ENCODE measurements at regions not wholly inside any gene's neighbourhood (a gene's known extent, or its start where the extent isn't known, plus 50 kb on each side); places are given as distances from the start of the nearest gene placed in this dataset.

DNA sequence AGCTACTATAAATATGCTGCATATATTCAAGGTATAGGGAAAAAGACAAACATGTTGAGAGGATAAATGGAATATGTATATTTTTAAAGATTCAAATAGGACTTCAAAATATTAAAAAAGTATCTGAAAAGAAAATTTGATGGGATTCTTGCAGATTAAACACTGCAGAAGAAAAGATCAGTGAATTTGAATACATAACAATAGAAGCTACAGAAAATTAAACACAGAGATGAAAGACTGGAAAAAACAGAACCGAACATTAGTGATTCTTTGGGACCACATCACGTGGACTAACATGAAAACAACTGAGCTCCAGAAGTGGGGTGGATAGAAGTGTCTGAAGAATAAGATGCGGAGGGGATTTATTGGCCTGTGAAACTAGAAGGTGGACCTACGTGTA is 217.2 kb downstream of the RFC3 start:
- no peak for TF ChIP-seq OVOL3 (tag by site-specific recombination; IDR thresholded peaks at IDR 0.05)
- TF ChIP-seq HOXD13 (CRISPR knock-in tag; IDR thresholded peaks at IDR 0.05; ENCODE audit: borderline replicate concordance) = no peak
- no peak for TF ChIP-seq ZNF239 (tag by site-specific recombination; IDR thresholded peaks at IDR 0.05)
- TF ChIP-seq ZNF354C (tag by site-specific recombination; IDR thresholded peaks at IDR 0.05; ENCODE audit: borderline replicate concordance, low read depth) = no peak
- TF ChIP-seq, protein P1, sequence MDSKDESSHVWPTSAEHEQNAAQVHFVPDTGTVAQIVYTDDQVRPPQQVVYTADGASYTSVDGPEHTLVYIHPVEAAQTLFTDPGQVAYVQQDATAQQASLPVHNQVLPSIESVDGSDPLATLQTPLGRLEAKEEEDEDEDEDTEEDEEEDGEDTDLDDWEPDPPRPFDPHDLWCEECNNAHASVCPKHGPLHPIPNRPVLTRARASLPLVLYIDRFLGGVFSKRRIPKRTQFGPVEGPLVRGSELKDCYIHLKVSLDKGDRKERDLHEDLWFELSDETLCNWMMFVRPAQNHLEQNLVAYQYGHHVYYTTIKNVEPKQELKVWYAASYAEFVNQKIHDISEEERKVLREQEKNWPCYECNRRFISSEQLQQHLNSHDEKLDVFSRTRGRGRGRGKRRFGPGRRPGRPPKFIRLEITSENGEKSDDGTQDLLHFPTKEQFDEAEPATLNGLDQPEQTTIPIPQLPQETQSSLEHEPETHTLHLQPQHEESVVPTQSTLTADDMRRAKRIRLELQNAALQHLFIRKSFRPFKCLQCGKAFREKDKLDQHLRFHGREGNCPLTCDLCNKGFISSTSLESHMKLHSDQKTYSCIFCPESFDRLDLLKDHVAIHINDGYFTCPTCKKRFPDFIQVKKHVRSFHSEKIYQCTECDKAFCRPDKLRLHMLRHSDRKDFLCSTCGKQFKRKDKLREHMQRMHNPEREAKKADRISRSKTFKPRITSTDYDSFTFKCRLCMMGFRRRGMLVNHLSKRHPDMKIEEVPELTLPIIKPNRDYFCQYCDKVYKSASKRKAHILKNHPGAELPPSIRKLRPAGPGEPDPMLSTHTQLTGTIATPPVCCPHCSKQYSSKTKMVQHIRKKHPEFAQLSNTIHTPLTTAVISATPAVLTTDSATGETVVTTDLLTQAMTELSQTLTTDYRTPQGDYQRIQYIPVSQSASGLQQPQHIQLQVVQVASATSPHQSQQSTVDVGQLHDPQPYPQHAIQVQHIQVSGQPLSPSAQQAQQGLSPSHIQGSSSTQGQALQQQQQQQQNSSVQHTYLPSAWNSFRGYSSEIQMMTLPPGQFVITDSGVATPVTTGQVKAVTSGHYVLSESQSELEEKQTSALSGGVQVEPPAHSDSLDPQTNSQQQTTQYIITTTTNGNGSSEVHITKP (tag by site-specific recombination; IDR thresholded peaks at IDR 0.05) = no peak
- no peak for TF ChIP-seq KLF16 (tag by site-specific recombination; IDR thresholded peaks at IDR 0.05)
- TF ChIP-seq, protein P2, sequence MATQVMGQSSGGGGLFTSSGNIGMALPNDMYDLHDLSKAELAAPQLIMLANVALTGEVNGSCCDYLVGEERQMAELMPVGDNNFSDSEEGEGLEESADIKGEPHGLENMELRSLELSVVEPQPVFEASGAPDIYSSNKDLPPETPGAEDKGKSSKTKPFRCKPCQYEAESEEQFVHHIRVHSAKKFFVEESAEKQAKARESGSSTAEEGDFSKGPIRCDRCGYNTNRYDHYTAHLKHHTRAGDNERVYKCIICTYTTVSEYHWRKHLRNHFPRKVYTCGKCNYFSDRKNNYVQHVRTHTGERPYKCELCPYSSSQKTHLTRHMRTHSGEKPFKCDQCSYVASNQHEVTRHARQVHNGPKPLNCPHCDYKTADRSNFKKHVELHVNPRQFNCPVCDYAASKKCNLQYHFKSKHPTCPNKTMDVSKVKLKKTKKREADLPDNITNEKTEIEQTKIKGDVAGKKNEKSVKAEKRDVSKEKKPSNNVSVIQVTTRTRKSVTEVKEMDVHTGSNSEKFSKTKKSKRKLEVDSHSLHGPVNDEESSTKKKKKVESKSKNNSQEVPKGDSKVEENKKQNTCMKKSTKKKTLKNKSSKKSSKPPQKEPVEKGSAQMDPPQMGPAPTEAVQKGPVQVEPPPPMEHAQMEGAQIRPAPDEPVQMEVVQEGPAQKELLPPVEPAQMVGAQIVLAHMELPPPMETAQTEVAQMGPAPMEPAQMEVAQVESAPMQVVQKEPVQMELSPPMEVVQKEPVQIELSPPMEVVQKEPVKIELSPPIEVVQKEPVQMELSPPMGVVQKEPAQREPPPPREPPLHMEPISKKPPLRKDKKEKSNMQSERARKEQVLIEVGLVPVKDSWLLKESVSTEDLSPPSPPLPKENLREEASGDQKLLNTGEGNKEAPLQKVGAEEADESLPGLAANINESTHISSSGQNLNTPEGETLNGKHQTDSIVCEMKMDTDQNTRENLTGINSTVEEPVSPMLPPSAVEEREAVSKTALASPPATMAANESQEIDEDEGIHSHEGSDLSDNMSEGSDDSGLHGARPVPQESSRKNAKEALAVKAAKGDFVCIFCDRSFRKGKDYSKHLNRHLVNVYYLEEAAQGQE (tag by site-specific recombination; IDR thresholded peaks at IDR 0.05) = no peak
- no peak for TF ChIP-seq GLI2 (tag by site-specific recombination; IDR thresholded peaks at IDR 0.05; ENCODE audit: borderline replicate concordance, low read depth)
- TF ChIP-seq, protein P3, sequence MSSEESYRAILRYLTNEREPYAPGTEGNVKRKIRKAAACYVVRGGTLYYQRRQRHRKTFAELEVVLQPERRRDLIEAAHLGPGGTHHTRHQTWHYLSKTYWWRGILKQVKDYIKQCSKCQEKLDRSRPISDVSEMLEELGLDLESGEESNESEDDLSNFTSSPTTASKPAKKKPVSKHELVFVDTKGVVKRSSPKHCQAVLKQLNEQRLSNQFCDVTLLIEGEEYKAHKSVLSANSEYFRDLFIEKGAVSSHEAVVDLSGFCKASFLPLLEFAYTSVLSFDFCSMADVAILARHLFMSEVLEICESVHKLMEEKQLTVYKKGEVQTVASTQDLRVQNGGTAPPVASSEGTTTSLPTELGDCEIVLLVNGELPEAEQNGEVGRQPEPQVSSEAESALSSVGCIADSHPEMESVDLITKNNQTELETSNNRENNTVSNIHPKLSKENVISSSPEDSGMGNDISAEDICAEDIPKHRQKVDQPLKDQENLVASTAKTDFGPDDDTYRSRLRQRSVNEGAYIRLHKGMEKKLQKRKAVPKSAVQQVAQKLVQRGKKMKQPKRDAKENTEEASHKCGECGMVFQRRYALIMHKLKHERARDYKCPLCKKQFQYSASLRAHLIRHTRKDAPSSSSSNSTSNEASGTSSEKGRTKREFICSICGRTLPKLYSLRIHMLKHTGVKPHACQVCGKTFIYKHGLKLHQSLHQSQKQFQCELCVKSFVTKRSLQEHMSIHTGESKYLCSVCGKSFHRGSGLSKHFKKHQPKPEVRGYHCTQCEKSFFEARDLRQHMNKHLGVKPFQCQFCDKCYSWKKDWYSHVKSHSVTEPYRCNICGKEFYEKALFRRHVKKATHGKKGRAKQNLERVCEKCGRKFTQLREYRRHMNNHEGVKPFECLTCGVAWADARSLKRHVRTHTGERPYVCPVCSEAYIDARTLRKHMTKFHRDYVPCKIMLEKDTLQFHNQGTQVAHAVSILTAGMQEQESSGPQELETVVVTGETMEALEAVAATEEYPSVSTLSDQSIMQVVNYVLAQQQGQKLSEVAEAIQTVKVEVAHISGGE (tag by site-specific recombination; conservative IDR thresholded peaks at IDR 0.05; ENCODE audit: low read depth) = no peak
- no peak for TF ChIP-seq ZNF121 (tag by site-specific recombination; IDR thresholded peaks at IDR 0.05)
- TF ChIP-seq ZNF404 (tag by site-specific recombination; IDR thresholded peaks at IDR 0.05) = no peak
- TF ChIP-seq ZEB2 (tag by site-specific recombination; IDR thresholded peaks at IDR 0.05) = no peak
- TF ChIP-seq, protein P4, sequence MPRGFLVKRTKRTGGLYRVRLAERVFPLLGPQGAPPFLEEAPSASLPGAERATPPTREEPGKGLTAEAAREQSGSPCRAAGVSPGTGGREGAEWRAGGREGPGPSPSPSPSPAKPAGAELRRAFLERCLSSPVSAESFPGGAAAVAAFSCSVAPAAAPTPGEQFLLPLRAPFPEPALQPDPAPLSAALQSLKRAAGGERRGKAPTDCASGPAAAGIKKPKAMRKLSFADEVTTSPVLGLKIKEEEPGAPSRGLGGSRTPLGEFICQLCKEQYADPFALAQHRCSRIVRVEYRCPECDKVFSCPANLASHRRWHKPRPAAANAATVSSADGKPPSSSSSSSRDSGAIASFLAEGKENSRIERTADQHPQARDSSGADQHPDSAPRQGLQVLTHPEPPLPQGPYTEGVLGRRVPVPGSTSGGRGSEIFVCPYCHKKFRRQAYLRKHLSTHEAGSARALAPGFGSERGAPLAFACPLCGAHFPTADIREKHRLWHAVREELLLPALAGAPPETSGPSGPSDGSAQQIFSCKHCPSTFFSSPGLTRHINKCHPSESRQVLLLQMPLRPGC (tag by site-specific recombination; IDR thresholded peaks at IDR 0.05) = no peak
- no peak for TF ChIP-seq ZNF138 (tag by site-specific recombination; IDR thresholded peaks at IDR 0.05; ENCODE audit: borderline replicate concordance)
- TF ChIP-seq ZNF585B (tag by site-specific recombination; IDR thresholded peaks at IDR 0.05) = no peak
- no peak for TF ChIP-seq ZNF521 (tag by site-specific recombination; IDR thresholded peaks at IDR 0.05)
- TF ChIP-seq ZNF548 (tag by site-specific recombination; IDR thresholded peaks at IDR 0.05) = no peak
- TF ChIP-seq ZNF555 (tag by site-specific recombination; conservative IDR thresholded peaks at IDR 0.05) = no peak
- Histone ChIP-seq H3K4me1 (ENCODE audit: control insufficient read depth, insufficient read depth, low read length) (no peaks in the 10 kb centered on the region), H3K9me3 (ENCODE audit: control insufficient read depth, insufficient read depth, low read depth, low read length) (no peaks in the 10 kb centered on the region), H3K27ac (ENCODE audit: extremely low read depth, low read depth, low read length) (no peak overlapping the region), H3K4me3 (ENCODE audit: low read depth, low read length) (no peak overlapping the region), H3K36me3 (ENCODE audit: control insufficient read depth in 2 of 2, insufficient read depth in 1 of 2, low read length in 2 of 2) (no peaks in the 10 kb centered on the region)
- ChIA-PET POLR2A (no interaction called here), CTCF (no interaction called here)
